H1 (cell line): ENCODE measurements at regions not wholly inside any gene's neighbourhood (a gene's known extent, or its start where the extent isn't known, plus 50 kb on each side); places are given as distances from the start of the nearest gene placed in this dataset.
"Not testable (repeated sequence)": the region's sequence is repeated elsewhere in the genome, so short reads cannot be mapped to it uniquely, and the experiment has no call there.

Source experiments
- CTCF ChIA-PET: fragments of 300-600 bp; sonication (Branson Sonifier 250); formaldehyde crosslinking; loops from one replicate; lab custom pipeline; 2021; ENCODE audit not compliant: partially characterized antibody; lab: Charles Lee
- POLR2A ChIA-PET: fragments of 300-600 bp; sonication (Branson Sonifier 250); formaldehyde crosslinking; loops from one replicate; lab custom pipeline; 2021; ENCODE audit warnings: inconsistent platforms; ENCODE audit not compliant: partially characterized antibody; lab: Charles Lee
- DNase-seq, 2 experiments: peaks; one replicate each; pipeline versions ENCODE4 v3.0.0 to v3.0.0-alpha.2; 2010 to 2022; ENCODE audit warnings: low spot score in 2 of 2, low read depth in 1 of 2, mixed read lengths in 1 of 2
- FAIRE-seq: peaks from 2 replicates; lab custom pipeline; 2011; peaks lifted over from hg19 to GRCh38; lab: Jason Lieb, UNC
- H2AFZ ChIP-seq: 2 replicates; pipeline ENCODE4 v1.8.1; 2012; ENCODE audit warnings: low read length, inconsistent platforms
- H2AK5ac ChIP-seq: 2 replicates; pipeline ENCODE4 v1.6.1; 2013; ENCODE audit warnings: low read depth, low read length
- H2BK120ac ChIP-seq: replicated peaks from 2 replicates; pipeline ENCODE3; 2013; ENCODE audit warnings: low read depth, low read length, inconsistent platforms
- H2BK12ac ChIP-seq: 2 replicates; pipeline ENCODE4 v1.6.1; 2013; ENCODE audit warnings: low read depth, low read length
- H2BK15ac ChIP-seq: 2 replicates; pipeline ENCODE4 v1.6.1; 2013; ENCODE audit warnings: low read length
- H2BK20ac ChIP-seq: 2 replicates; pipeline ENCODE4 v1.6.1; 2013; ENCODE audit warnings: low read length
- H2BK5ac ChIP-seq: 2 replicates; pipeline ENCODE4 v1.6.1; 2013; ENCODE audit warnings: low read depth, low read length
- H3K14ac ChIP-seq: 2 replicates; pipeline ENCODE4 v1.6.1; 2013; ENCODE audit warnings: inconsistent platforms; ENCODE audit not compliant: insufficient read length
- H3K18ac ChIP-seq: 2 replicates; pipeline ENCODE4 v1.6.1; 2013; ENCODE audit warnings: low read length; ENCODE audit errors: extremely low read depth
- H3K23ac ChIP-seq: 2 replicates; pipeline ENCODE4 v1.6.1; 2013; ENCODE audit warnings: inconsistent platforms; ENCODE audit not compliant: insufficient read length
- H3K23me2 ChIP-seq: 2 replicates; pipeline ENCODE4 v1.6.1; 2013; ENCODE audit warnings: low read depth, low read length
- H3K27ac ChIP-seq: 2 replicates; pipeline ENCODE4 v1.6.1; 2011; ENCODE audit warnings: low read depth, low read length, inconsistent platforms
- H3K27me3 ChIP-seq, 4 experiments: replicated peaks in 1 of 4; 1 replicate in 1 of 4; 2 replicates in 3 of 4; pipeline versions ENCODE4 v1.6.1 to v1.8.1; 2011 to 2013; ENCODE audit warnings: low read length in 3 of 4, mild to moderate bottlenecking in 3 of 4, inconsistent platforms in 2 of 4, mixed read lengths in 2 of 4, moderate library complexity in 1 of 4; ENCODE audit not compliant: control insufficient read depth in 3 of 4, insufficient read depth in 3 of 4; ENCODE audit errors: extremely low read depth in 1 of 4
- H3K36me3 ChIP-seq, 4 experiments: 2 replicates each; pipeline versions ENCODE4 v1.6.1 to v1.8.1; 2011 to 2013; ENCODE audit warnings: mild to moderate bottlenecking in 4 of 4, low read length in 3 of 4, moderate library complexity in 2 of 4, control low read depth in 1 of 4, inconsistent platforms in 1 of 4; ENCODE audit not compliant: insufficient read depth in 4 of 4, control insufficient read depth in 2 of 4
- H3K4ac ChIP-seq: replicated peaks from 2 replicates; pipeline ENCODE3; 2013; ENCODE audit warnings: low read length, low read depth, mixed read lengths, inconsistent platforms; ENCODE audit not compliant: insufficient read length
- H3K4me1 ChIP-seq, 4 experiments: replicated peaks in 1 of 4; 1 replicate in 1 of 4; 2 replicates in 3 of 4; pipeline versions ENCODE4 v1.6.1 to v1.8.1; 2011 to 2013; ENCODE audit warnings: low read length in 3 of 4, inconsistent platforms in 2 of 4, mixed read lengths in 1 of 4; ENCODE audit not compliant: insufficient read depth in 4 of 4, control insufficient read depth in 3 of 4
- H3K4me2 ChIP-seq, 2 experiments: 2 replicates each; pipeline versions ENCODE4 v1.6.1 to v1.8.1; 2011 to 2013; ENCODE audit warnings: low read depth in 2 of 2, low read length in 2 of 2, control low read depth in 1 of 2, inconsistent platforms in 1 of 2, mild to moderate bottlenecking in 1 of 2; ENCODE audit not compliant: insufficient read depth in 1 of 2
- H3K4me3 ChIP-seq, 4 experiments: fragments of 200-600, 300-600 bp in 1 of 4; sonication (generic), shearing (Covaris generic), sonication (Bioruptor Twin) in 1 of 4; 2 replicates each; pipeline versions ENCODE4 v1.5.1 to v1.8.1; 2011 to 2016; ENCODE audit warnings: low read length in 4 of 4, low read depth in 3 of 4, control low read depth in 2 of 4, inconsistent platforms in 2 of 4, mild to moderate bottlenecking in 2 of 4, mixed read lengths in 1 of 4, moderate library complexity in 1 of 4; ENCODE audit not compliant: insufficient read depth in 2 of 4; ENCODE audit errors: extremely low read depth in 1 of 4
- H3K56ac ChIP-seq: replicated peaks from 2 replicates; pipeline ENCODE3; 2013; ENCODE audit warnings: low read depth, mild to moderate bottlenecking, mixed read lengths, low read length, inconsistent platforms; ENCODE audit not compliant: insufficient read length
- H3K79me1 ChIP-seq: 2 replicates; pipeline ENCODE4 v1.6.1; 2013; ENCODE audit warnings: low read depth, low read length, control low read depth
- H3K79me2 ChIP-seq, 2 experiments: 2 replicates each; pipeline versions ENCODE4 v1.6.1 to v1.8.1; 2012 to 2013; ENCODE audit warnings: low read length in 2 of 2, mild to moderate bottlenecking in 2 of 2, inconsistent platforms in 1 of 2; ENCODE audit not compliant: insufficient read depth in 2 of 2, control insufficient read depth in 1 of 2
- H3K9ac ChIP-seq, 4 experiments: replicated peaks in 1 of 4; 1 replicate in 1 of 4; 2 replicates in 3 of 4; pipeline versions ENCODE4 v1.6.1 to v1.8.1; 2011 to 2013; ENCODE audit warnings: low read depth in 3 of 4, low read length in 3 of 4, control low read depth in 2 of 4, mild to moderate bottlenecking in 2 of 4, moderate library complexity in 2 of 4, inconsistent platforms in 1 of 4; ENCODE audit errors: extremely low read depth in 1 of 4
- H3K9me3 ChIP-seq, 2 experiments: 2 replicates each; pipeline versions ENCODE4 v1.6.1 to v1.8.1; 2012 to 2013; ENCODE audit warnings: mild to moderate bottlenecking in 2 of 2, moderate library complexity in 2 of 2, control low read depth in 1 of 2, inconsistent platforms in 1 of 2, low read depth in 1 of 2, low read length in 1 of 2, mixed read lengths in 1 of 2; ENCODE audit not compliant: insufficient read depth in 2 of 2
- H4K20me1 ChIP-seq, 2 experiments: replicated peaks in 1 of 2; 2 replicates each; pipeline versions ENCODE3 to v1.8.1; 2011 to 2013; ENCODE audit warnings: inconsistent platforms in 2 of 2, low read length in 2 of 2, mild to moderate bottlenecking in 1 of 2; ENCODE audit not compliant: insufficient read depth in 2 of 2, control insufficient read depth in 1 of 2
- H4K5ac ChIP-seq: 2 replicates; pipeline ENCODE4 v1.6.1; 2013; ENCODE audit warnings: low read length, low read depth, mixed read lengths, inconsistent platforms; ENCODE audit not compliant: insufficient read length
- H4K8ac ChIP-seq: 2 replicates; pipeline ENCODE4 v1.8.0; 2013; ENCODE audit warnings: mild to moderate bottlenecking, moderate library complexity, low read length, inconsistent platforms; ENCODE audit not compliant: insufficient read depth; ENCODE audit errors: extremely low read depth
- H4K91ac ChIP-seq: replicated peaks from 2 replicates; pipeline ENCODE3; 2013; ENCODE audit warnings: low read length, mixed read lengths, inconsistent platforms; ENCODE audit not compliant: insufficient read length
- whole genome bisulfite sequencing, 2 experiments: shearing (Covaris generic) in 1 of 2; methylation state at CpG; one replicate each; pipeline versions ENCODE4 v1.1.6 to v1.1.7; 2013 to 2015; ENCODE audit warnings: low lambda C conversion rate in 2 of 2, mixed read lengths in 2 of 2, inconsistent platforms in 1 of 2, low coverage in 1 of 2, missing lambda C conversion rate in 1 of 2; ENCODE audit not compliant: insufficient replicate concordance in 2 of 2, insufficient coverage in 1 of 2, insufficient read length in 1 of 2; ENCODE audit errors: extremely low coverage in 1 of 2, missing lambda C conversion rate in 1 of 2; 5-methylcytosine and 5-hydroxymethylcytosine counted together

GRCh38 chr5:176043986-176044385, 75.9 kb upstream of the THOC3 start:
- H3K4me1 ChIP-seq, H3K23me2 ChIP-seq, H3K4ac ChIP-seq, H3K27ac ChIP-seq, CTCF ChIA-PET, POLR2A ChIA-PET, H3K4me2 ChIP-seq, H3K56ac ChIP-seq, H4K8ac ChIP-seq, H4K5ac ChIP-seq, H2BK5ac ChIP-seq, H2BK120ac ChIP-seq, H3K14ac ChIP-seq, H3K9ac ChIP-seq, H3K27me3 ChIP-seq, H2AFZ ChIP-seq, H2BK12ac ChIP-seq, H3K36me3 ChIP-seq, H2BK20ac ChIP-seq, H2BK15ac ChIP-seq, DNase-seq, H2AK5ac ChIP-seq, H4K91ac ChIP-seq, H3K23ac ChIP-seq, H3K18ac ChIP-seq, H3K9me3 ChIP-seq, H3K79me2 ChIP-seq, H3K4me3 ChIP-seq, FAIRE-seq, H4K20me1 ChIP-seq, H3K79me1 ChIP-seq: not testable (repeated sequence)
- WGBS, 2 experiments: 88% methylated on average over 5 of the region's 6 CpGs; no CpG with 5 or more reads in 1 of the 2 experiments

GRCh38 chr5:176044431-176044830, 76.3 kb upstream of the THOC3 start:
- H2AFZ ChIP-seq, H3K79me1 ChIP-seq, CTCF ChIA-PET, H3K23ac ChIP-seq, H2BK20ac ChIP-seq, H3K9ac ChIP-seq, H4K5ac ChIP-seq, H3K4me1 ChIP-seq, H3K27me3 ChIP-seq, FAIRE-seq, DNase-seq, H4K20me1 ChIP-seq, POLR2A ChIA-PET, H4K91ac ChIP-seq, H3K4me3 ChIP-seq, H3K4me2 ChIP-seq, H3K18ac ChIP-seq, H2BK15ac ChIP-seq, H3K27ac ChIP-seq, H3K9me3 ChIP-seq, H3K56ac ChIP-seq, H4K8ac ChIP-seq, H3K23me2 ChIP-seq, H3K79me2 ChIP-seq, H2BK12ac ChIP-seq, H3K14ac ChIP-seq, H3K36me3 ChIP-seq, H2AK5ac ChIP-seq, H2BK5ac ChIP-seq, H3K4ac ChIP-seq, H2BK120ac ChIP-seq: not testable (repeated sequence)
- 92% methylated on average over 5 of the region's 10 CpGs; no CpG with 5 or more reads in 1 of the 2 experiments for WGBS, 2 experiments
